GM21576 (cell line): ENCODE measurements at regions not wholly inside any gene's neighbourhood (a gene's known extent, or its start where the extent isn't known, plus 50 kb on each side); places are given as distances from the start of the nearest gene placed in this dataset.
"Not testable (repeated sequence)": the region's sequence is repeated elsewhere in the genome, so short reads cannot be mapped to it uniquely, and the experiment has no call there.

Source experiments
- ATAC-seq: cut with Tn5 transposase; IDR thresholded peaks from one replicate; pipeline ENCODE4 v1.9.1; 2021; ENCODE audit warnings: mild to moderate bottlenecking, moderate library complexity; ENCODE audit not compliant: unreplicated experiment

GRCh38 chrX:140343226-140343868, 161.5 kb downstream of the SOX3 start:
- no peak for ATAC-seq

- no peak for ATAC-seq
These were observed 162.5 kb downstream of the SOX3 start for GRCh38 chrX:140342410-140342809.

GRCh38 chrX:140337263-140337662, 167.6 kb downstream of the SOX3 start:
- ATAC-seq: no peak

- ATAC-seq: no peak
These were observed 186.6 kb downstream of the SOX3 start for GRCh38 chrX:140318296-140318695.

GRCh38 chrX:140317462-140317861, 187.4 kb downstream of the SOX3 start:
- ATAC-seq: no peak

GRCh38 chrX:140298960-140299825, 205.7 kb downstream of the SOX3 start:
- no peak for ATAC-seq

GRCh38 chrX:140297273-140297672, 207.6 kb downstream of the SOX3 start:
- no peak for ATAC-seq

GRCh38 chrX:140292961-140293360, 211.9 kb downstream of the SOX3 start:
- ATAC-seq: no peak

GRCh38 chrX:140292188-140292587, 212.7 kb downstream of the SOX3 start:
- ATAC-seq: no peak

GRCh38 chrX:140274811-140275525, 229.9 kb downstream of the SOX3 start:
- ATAC-seq: no peak

GRCh38 chrX:140273921-140274320, 230.9 kb downstream of the SOX3 start:
- ATAC-seq: no peak

GRCh38 chrX:140250391-140250790, 254.5 kb downstream of the SOX3 start:
- ATAC-seq: no peak

GRCh38 chrX:140249088-140249487, 255.8 kb downstream of the SOX3 start:
- no peak for ATAC-seq

- ATAC-seq: no peak
These were observed 263.9 kb upstream of the CXorf66 start for GRCh38 chrX:140229191-140229590.

GRCh38 chrX:140226037-140226436, 260.7 kb upstream of the CXorf66 start:
- ATAC-seq: not testable (repeated sequence)

GRCh38 chrX:140215894-140216293, 250.6 kb upstream of the CXorf66 start:
- ATAC-seq: not testable (repeated sequence)

- ATAC-seq: not testable (repeated sequence)
These were observed 249.2 kb upstream of the CXorf66 start for GRCh38 chrX:140214518-140214917.

- no peak for ATAC-seq
These were observed 241.3 kb upstream of the CXorf66 start for GRCh38 chrX:140206657-140207056.

GRCh38 chrX:140190441-140191108, 225.3 kb upstream of the CXorf66 start:
- ATAC-seq: no peak

GRCh38 chrX:140180585-140180984, 215.3 kb upstream of the CXorf66 start:
- no peak for ATAC-seq

GRCh38 chrX:140177821-140178220, 212.5 kb upstream of the CXorf66 start:
- no peak for ATAC-seq
